Activated naive CD8-positive, alpha-beta T cell treated with anti-CD3 and anti-CD28 coated beads, Interleukin-2, amount 50 U/mL, for 24 hours (primary cell): ENCODE measurements at regions not wholly inside any gene's neighbourhood (a gene's known extent, or its start where the extent isn't known, plus 50 kb on each side); places are given as distances from the start of the nearest gene placed in this dataset.
A peak's percentile ranks its signal among the peaks of the same experiment; 100 is the strongest.

Experiments used
- ATAC-seq: fragments of 150-1000 bp; cut with Tn5 transposase; one replicate; pipeline ENCODE4 v1.10.0; 2021
- DNase-seq: peaks from one replicate; pipeline ENCODE4 v3.0.0; 2021
- H3K27ac Mint-ChIP-seq: one replicate; pipeline ENCODE4 v1.8.0; 2021; ENCODE audit warnings: mild to moderate bottlenecking, mixed read lengths
- H3K27me3 Mint-ChIP-seq: one replicate; pipeline ENCODE4 v1.8.0; 2021; ENCODE audit warnings: mixed read lengths
- H3K36me3 Mint-ChIP-seq: one replicate; pipeline ENCODE4 v1.8.0; 2021; ENCODE audit warnings: low read depth, mixed read lengths
- H3K4me1 Mint-ChIP-seq: one replicate; pipeline ENCODE4 v1.8.0; 2021; ENCODE audit warnings: mixed read lengths
- H3K4me3 Mint-ChIP-seq: one replicate; pipeline ENCODE4 v1.8.0; 2021; ENCODE audit warnings: mild to moderate bottlenecking, moderate library complexity, mixed read lengths
- H3K9me3 Mint-ChIP-seq: one replicate; pipeline ENCODE4 v1.8.0; 2021; ENCODE audit warnings: mixed read lengths

DNA sequence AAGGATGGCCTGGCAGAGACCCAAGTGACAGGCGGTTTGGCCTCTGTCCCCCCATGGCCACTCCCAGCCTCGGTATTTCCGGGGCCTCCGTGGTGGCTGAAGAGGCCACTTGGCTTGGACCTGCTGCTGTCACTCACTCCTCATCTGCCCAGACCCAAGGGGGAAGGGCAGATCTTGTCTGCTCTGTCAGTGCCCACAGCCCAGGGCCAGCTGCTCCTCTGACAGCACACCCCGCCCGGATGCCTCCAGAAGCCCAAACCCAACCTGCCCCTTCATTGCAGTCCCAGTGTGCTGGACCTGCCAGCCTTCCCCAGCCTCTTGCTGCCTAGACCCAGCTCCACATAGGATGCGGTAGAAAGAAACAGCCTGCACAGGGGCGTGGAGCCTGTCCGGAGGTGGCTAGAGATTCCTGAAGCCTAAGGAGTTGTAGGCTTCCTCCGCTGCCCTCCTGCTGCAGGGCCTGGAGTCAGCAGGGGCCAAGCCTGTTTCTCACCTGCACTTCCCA is 52.0 kb downstream of the MAGEF1 start:
- no peak overlapping the region for H3K27ac Mint-ChIP-seq
- H3K9me3 Mint-ChIP-seq, result no peaks in the 10 kb centered on the region
- ATAC-seq (no peak), DNase-seq (no peak)
- no peak overlapping the region for H3K4me3 Mint-ChIP-seq
- peaks cover 13% of the 10 kb centered on the region for H3K4me1 Mint-ChIP-seq
- H3K27me3 Mint-ChIP-seq, result peaks cover 3% of the 10 kb centered on the region
- H3K36me3 Mint-ChIP-seq, result no peaks in the 10 kb centered on the region

GRCh38 chr3:184658223-184658928 is 53.5 kb downstream of the MAGEF1 start:
- Mint-ChIP-seq H3K36me3 (no peaks in the 10 kb centered on the region), H3K9me3 (no peaks in the 10 kb centered on the region), H3K27ac (no peak overlapping the region), H3K4me3 (no peak overlapping the region), H3K27me3 (peaks cover 3% of the 10 kb centered on the region), H3K4me1 (peaks cover 12% of the 10 kb centered on the region)
- DNase-seq (no peak), ATAC-seq (no peak)

DNA sequence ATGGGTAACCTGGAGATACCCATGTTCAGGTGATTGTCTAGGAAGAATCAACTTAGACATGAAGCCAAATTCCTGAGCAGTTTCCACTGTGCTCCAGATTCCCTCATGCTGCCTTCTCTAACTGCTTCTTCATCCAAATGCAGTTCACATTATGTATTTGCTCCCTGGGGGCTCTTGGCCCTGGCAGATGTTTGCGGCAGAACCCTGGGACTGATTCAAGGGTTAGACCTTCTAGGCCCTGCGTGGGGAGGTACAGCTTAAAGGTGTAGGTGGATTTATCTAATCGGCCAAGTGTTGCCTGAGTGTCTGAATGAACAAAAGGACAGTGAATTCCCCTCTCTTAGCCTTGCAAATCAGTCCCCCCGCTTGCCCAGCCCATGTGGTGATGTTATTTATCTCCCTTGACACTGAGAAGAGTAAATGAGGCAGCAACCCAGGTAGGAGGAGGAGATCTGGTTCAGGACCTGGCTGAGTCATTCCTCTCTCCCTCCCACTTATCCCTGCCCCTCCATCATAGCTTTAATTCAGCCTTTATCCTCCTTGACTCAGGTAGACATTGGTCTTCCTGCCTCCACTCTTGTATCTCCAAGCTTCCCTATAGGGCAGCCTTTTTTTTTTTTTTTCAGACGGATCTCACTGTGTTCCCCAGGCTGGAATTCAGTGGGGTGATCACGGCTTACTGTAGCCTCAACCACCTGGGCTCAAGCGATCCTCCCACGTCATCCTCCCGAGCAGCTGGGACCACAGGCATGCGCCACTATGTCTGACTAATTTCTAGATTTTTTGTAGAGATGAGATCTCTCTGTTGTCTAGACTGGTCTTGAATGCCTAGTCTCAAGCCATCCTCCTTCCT is 54.8 kb downstream of the MAGEF1 start:
- Mint-ChIP-seq H3K4me1 (peaks cover 15% of the 10 kb centered on the region), H3K27me3 (peaks cover 3% of the 10 kb centered on the region), H3K9me3 (no peaks in the 10 kb centered on the region), H3K27ac (no peak overlapping the region), H3K4me3 (peak overlapping the region; percentile 4), H3K36me3 (no peaks in the 10 kb centered on the region)
- ATAC-seq (peak; percentile 76), DNase-seq (peak; percentile 19)

DNA sequence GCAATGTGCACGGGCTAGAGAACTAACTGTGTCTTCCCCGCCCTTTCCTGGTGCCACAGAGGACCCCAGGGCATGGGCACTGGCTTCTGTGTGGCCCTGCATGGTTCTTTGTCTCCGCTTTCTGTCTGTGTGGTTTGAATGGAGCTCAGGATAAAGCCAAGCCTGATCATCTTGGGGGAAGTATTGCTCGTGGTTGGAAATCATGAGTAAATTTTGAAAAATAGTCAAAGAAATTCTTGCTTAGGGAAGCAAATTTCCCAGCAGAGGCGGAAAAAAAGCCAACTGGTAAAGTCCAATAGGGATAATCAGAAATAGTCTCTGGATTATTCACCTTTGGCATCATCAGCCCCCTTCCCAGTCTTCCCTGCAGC is 55.4 kb downstream of the MAGEF1 start:
- peaks cover 3% of the 10 kb centered on the region for H3K27me3 Mint-ChIP-seq
- H3K4me1 Mint-ChIP-seq, result peaks cover 15% of the 10 kb centered on the region
- no peak overlapping the region for H3K4me3 Mint-ChIP-seq
- no peak overlapping the region for H3K27ac Mint-ChIP-seq
- no peak for ATAC-seq
- DNase-seq, result no peak
- no peaks in the 10 kb centered on the region for H3K9me3 Mint-ChIP-seq
- H3K36me3 Mint-ChIP-seq, result no peaks in the 10 kb centered on the region

- H3K4me1 Mint-ChIP-seq, result peaks cover 15% of the 10 kb centered on the region
- DNase-seq (no peak), ATAC-seq (no peak)
- H3K27ac Mint-ChIP-seq, result no peak overlapping the region
- H3K36me3 Mint-ChIP-seq, result no peaks in the 10 kb centered on the region
- H3K9me3 Mint-ChIP-seq, result no peaks in the 10 kb centered on the region
- H3K4me3 Mint-ChIP-seq, result no peak overlapping the region
- peaks cover 3% of the 10 kb centered on the region for H3K27me3 Mint-ChIP-seq
These were observed 56.3 kb downstream of the MAGEF1 start for GRCh38 chr3:184655597-184655996.

GRCh38 chr3:184654375-184654774 is 57.5 kb downstream of the MAGEF1 start:
- no peak for ATAC-seq
- no peaks in the 10 kb centered on the region for H3K9me3 Mint-ChIP-seq
- H3K27ac Mint-ChIP-seq, result no peak overlapping the region

GRCh38 chr3:184652465-184652864 is 59.4 kb downstream of the MAGEF1 start:
- H3K27me3 Mint-ChIP-seq, result peaks cover 3% of the 10 kb centered on the region
- H3K27ac Mint-ChIP-seq, result no peak overlapping the region
- H3K9me3 Mint-ChIP-seq, result no peaks in the 10 kb centered on the region
- H3K4me3 Mint-ChIP-seq, result no peak overlapping the region
- no peaks in the 10 kb centered on the region for H3K36me3 Mint-ChIP-seq
- no peak for DNase-seq
- peaks cover 13% of the 10 kb centered on the region for H3K4me1 Mint-ChIP-seq
- ATAC-seq, result no peak

More at GRCh38 chr3:184654375-184654774, 57.5 kb downstream of the MAGEF1 start:
- Mint-ChIP-seq H3K4me3 (no peak overlapping the region), H3K36me3 (no peaks in the 10 kb centered on the region), H3K4me1 (peaks cover 15% of the 10 kb centered on the region), H3K27me3 (peaks cover 3% of the 10 kb centered on the region)
- DNase-seq, result no peak

GRCh38 chr3:184651904-184652303 is 60.0 kb downstream of the MAGEF1 start:
- H3K27ac Mint-ChIP-seq, result no peak overlapping the region
- no peaks in the 10 kb centered on the region for H3K9me3 Mint-ChIP-seq
- no peaks in the 10 kb centered on the region for H3K36me3 Mint-ChIP-seq
- H3K4me3 Mint-ChIP-seq, result no peak overlapping the region
- H3K27me3 Mint-ChIP-seq, result peaks cover 3% of the 10 kb centered on the region
- ATAC-seq (no peak), DNase-seq (no peak)
- H3K4me1 Mint-ChIP-seq, result peaks cover 8% of the 10 kb centered on the region

- peaks cover 2% of the 10 kb centered on the region for H3K27me3 Mint-ChIP-seq
- peaks cover 3% of the 10 kb centered on the region for H3K4me1 Mint-ChIP-seq
- H3K27ac Mint-ChIP-seq, result no peak overlapping the region
- DNase-seq, result no peak
- no peak for ATAC-seq
- H3K4me3 Mint-ChIP-seq, result no peak overlapping the region
- no peaks in the 10 kb centered on the region for H3K9me3 Mint-ChIP-seq
- no peaks in the 10 kb centered on the region for H3K36me3 Mint-ChIP-seq
These were observed 63.2 kb downstream of the MAGEF1 start for GRCh38 chr3:184648636-184649035.

DNA sequence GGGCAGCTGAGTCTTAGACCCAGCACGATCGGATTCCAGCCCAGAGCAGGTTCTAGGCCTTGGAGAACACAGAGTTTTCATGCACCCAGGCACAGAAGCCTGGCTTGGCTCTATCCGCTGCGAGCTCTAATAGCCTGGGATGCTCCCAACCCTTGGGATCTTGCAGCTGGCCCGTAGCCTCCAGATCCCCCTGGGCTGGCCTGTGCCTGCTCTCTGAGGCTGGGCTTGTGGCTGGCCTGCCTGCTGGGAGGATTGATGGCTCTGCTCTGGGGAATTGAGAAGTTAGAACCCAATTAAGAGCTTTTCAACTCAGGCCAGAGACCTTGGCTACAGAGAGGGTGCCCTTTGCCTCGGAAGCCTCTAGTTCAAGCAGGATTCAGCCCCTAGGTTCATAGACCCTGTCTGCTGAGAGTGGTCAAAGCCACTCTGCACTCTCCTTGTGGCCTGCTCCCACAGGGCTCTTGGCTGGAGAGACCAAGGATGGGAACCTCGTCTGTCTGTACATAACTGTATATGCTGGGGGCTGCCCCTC is 64.4 kb downstream of the MAGEF1 start:
- H3K4me1 Mint-ChIP-seq, result peaks cover 3% of the 10 kb centered on the region
- no peaks in the 10 kb centered on the region for H3K9me3 Mint-ChIP-seq
- H3K36me3 Mint-ChIP-seq, result no peaks in the 10 kb centered on the region
- H3K27me3 Mint-ChIP-seq, result peaks cover 2% of the 10 kb centered on the region
- no peak overlapping the region for H3K4me3 Mint-ChIP-seq
- no peak for DNase-seq
- H3K27ac Mint-ChIP-seq, result no peak overlapping the region
- no peak for ATAC-seq

DNA sequence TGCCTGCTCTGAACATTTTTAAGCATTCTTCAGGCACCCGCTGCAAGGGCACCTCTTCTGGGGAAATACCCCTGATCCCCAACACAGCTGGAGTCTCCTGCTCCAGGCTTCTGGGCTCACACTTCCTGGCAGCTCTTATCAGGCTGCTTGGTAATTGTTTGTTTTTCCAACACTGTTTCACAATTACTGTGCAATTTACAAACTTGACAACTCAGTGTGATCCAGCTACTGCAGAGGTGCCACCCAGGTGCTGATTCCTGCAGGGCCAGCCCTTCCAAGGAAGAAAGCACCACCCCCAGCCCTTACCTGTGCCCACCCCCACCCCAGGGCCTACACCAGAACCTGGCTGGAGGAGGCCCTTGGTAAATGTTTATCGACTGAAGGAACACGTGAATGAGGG is 66.5 kb downstream of the MAGEF1 start:
- ATAC-seq (no peak), DNase-seq (no peak)
- Mint-ChIP-seq H3K27me3 (peaks cover 3% of the 10 kb centered on the region), H3K27ac (no peak overlapping the region), H3K9me3 (no peaks in the 10 kb centered on the region), H3K36me3 (no peaks in the 10 kb centered on the region), H3K4me1 (no peaks in the 10 kb centered on the region), H3K4me3 (no peak overlapping the region)

DNA sequence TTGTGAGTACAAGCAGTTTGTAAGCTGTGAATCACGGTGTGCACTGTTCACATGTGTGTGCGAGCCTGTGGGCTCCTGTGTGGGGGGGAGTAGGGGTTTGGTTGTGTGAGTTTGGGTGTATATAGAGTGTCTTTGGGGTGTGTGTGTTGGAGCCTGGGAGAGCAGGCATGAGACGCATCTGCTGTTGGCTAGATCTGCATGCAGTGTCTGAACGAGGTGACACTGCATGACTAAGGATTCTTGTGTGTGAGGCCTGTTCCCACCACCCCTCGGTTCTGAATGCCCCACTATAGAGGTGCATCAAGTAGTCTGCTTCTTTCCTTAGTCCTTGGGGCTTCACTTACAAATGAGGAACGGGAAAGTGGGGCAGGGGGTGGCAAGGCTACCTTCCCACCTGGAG is 68.4 kb downstream of the MAGEF1 start:
- Mint-ChIP-seq H3K9me3 (no peaks in the 10 kb centered on the region), H3K4me1 (no peaks in the 10 kb centered on the region), H3K36me3 (no peaks in the 10 kb centered on the region), H3K27ac (no peak overlapping the region), H3K4me3 (no peak overlapping the region), H3K27me3 (peaks cover 5% of the 10 kb centered on the region)
- no peak for DNase-seq
- ATAC-seq, result no peak

DNA sequence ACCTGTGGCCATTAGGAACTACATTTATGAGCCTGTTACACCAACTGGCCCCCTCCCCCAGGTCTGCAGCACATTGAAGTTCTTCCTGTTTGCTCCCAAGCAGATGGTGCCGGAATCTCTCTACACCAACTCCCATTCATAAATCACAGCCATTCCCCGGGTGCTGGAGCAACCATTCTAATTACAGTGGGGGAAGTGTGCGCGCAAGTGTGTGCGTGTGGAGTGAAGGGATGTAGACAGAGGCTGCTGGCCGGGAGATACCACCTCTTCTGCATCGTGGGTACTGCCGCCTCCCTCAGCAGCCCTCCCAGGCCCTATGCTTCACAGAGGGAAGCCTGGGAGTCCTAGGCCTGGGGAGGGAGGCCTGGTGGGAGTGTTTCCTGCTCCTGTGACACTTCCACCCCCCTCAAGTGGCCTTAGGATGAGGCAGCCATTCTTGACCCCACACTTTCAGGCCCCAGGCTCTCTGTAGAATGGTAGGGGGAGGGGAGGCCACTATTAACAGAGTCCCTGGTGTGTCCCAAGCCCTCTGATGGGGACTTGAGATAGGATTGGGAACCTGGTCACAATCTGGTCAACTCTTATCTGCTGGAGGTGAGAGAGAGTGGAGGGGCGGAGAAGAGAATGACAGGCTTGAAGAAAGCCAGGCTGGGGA is 69.1 kb downstream of the MAGEF1 start:
- Mint-ChIP-seq H3K36me3 (no peaks in the 10 kb centered on the region), H3K9me3 (no peaks in the 10 kb centered on the region), H3K27ac (no peak overlapping the region), H3K27me3 (peaks cover 5% of the 10 kb centered on the region), H3K4me3 (no peak overlapping the region), H3K4me1 (no peaks in the 10 kb centered on the region)
- ATAC-seq (no peak), DNase-seq (no peak)

DNA sequence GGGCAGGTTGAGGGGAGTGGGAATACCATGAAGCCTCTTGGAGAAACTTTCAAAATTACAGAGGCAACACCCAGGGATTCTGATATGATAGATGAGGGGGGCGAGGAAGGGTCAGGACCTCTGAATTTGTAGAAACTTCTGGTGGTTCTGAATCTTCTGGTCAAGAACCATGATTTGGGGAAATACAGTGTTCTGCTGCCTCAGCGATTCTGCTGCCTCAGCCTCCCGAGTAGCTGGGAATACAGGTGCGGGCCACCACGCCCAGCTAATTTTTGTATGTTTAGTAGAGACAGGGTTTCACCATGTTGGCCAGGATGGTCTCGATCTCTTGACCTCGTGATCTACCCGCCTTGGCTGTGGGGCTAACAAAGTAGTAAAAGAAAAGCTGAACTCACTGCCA is 70.4 kb downstream of the MAGEF1 start:
- Mint-ChIP-seq H3K9me3 (no peaks in the 10 kb centered on the region), H3K4me3 (no peak overlapping the region), H3K27ac (no peak overlapping the region), H3K27me3 (peaks cover 5% of the 10 kb centered on the region), H3K36me3 (no peaks in the 10 kb centered on the region), H3K4me1 (no peaks in the 10 kb centered on the region)
- DNase-seq (no peak), ATAC-seq (no peak)
